ENCODE measurements at regions not wholly inside any gene's neighbourhood (a gene's known extent, or its start where the extent isn't known, plus 50 kb on each side); places are given as distances from the start of the nearest gene placed in this dataset.

DNA sequence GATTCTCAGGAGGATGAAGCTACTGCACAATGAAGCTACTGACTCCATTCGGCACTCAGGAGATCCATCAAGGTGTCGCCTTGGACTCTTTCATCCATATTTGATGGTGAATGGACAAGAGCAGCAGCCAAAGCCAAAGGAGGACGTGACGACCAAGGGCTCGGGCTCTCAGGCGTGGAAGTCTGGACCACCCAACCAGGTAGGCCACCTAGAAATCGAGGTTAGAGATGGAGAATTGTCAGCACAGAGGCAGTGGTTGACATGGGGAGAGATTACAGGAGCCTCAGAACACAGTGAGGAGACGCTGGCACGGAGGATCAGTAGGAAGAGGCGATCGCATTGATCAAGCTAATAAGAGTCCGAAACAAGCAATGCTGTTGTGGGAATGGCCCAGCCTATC is 240.5 kb upstream of the ID2 start:
- peaks cover 0 to 3% (median 0%) of the 10 kb centered on the region in 3 donors for H3K27me3 Mint-ChIP-seq (ENCODE audit: low read depth in 3 of 3)
- Histone ChIP-seq H3K36me3 (replicated peaks in 1 of 2; ENCODE audit: control insufficient read depth in 1 of 2, insufficient read depth in 2 of 2, low read length in 2 of 2) (no peaks in the 10 kb centered on the region), H2AFZ (ENCODE audit: insufficient read depth, low read depth, low read length, poor library complexity, severe bottlenecking) (no peak overlapping the region), H3K4me2 (replicated peaks; ENCODE audit: extremely low read depth, low read length, poor library complexity, severe bottlenecking) (no peak overlapping the region), H3K27me3 (ENCODE audit: control insufficient read depth in 2 of 2, insufficient read depth in 2 of 2, low read length in 2 of 2) (no peaks in the 10 kb centered on the region), H3K9ac (ENCODE audit: insufficient read depth, low read length, poor library complexity, severe bottlenecking) (no peak overlapping the region), H3K4me1 (ENCODE audit: control insufficient read depth in 1 of 2, insufficient read depth in 2 of 2, low read length in 2 of 2) (peaks cover 44 to 46% of the 10 kb centered on the region in 2 donors), H3K9me3 (replicated peaks in 1 of 2; ENCODE audit: control insufficient read depth in 1 of 2, insufficient read depth in 1 of 2, low read length in 2 of 2) (no peaks in the 10 kb centered on the region), H3K4me3 (replicated peaks in 1 of 3; ENCODE audit: low read depth in 2 of 3, low read length in 3 of 3) (no peak overlapping the region), H3K79me2 (ENCODE audit: insufficient read depth, low read length) (no peaks in the 10 kb centered on the region), H4K20me1 (ENCODE audit: insufficient read depth, low read length) (no peaks in the 10 kb centered on the region), H3K27ac (ENCODE audit: low read depth in 1 of 2, low read length in 2 of 2) (no peak overlapping the region)
- intact Hi-C loops (cut with micrococcal nuclease), result no loop called here
- H3K9me3 Mint-ChIP-seq, result peaks cover 0 to 2% (median 0%) of the 10 kb centered on the region in 7 donors
- H3K4me1 Mint-ChIP-seq, result peaks cover 47% of the 10 kb centered on the region
- TF ChIP-seq, protein P1, sequence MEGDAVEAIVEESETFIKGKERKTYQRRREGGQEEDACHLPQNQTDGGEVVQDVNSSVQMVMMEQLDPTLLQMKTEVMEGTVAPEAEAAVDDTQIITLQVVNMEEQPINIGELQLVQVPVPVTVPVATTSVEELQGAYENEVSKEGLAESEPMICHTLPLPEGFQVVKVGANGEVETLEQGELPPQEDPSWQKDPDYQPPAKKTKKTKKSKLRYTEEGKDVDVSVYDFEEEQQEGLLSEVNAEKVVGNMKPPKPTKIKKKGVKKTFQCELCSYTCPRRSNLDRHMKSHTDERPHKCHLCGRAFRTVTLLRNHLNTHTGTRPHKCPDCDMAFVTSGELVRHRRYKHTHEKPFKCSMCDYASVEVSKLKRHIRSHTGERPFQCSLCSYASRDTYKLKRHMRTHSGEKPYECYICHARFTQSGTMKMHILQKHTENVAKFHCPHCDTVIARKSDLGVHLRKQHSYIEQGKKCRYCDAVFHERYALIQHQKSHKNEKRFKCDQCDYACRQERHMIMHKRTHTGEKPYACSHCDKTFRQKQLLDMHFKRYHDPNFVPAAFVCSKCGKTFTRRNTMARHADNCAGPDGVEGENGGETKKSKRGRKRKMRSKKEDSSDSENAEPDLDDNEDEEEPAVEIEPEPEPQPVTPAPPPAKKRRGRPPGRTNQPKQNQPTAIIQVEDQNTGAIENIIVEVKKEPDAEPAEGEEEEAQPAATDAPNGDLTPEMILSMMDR (IDR thresholded peaks at IDR 0.05), result no peak
- H3K27ac Mint-ChIP-seq, result peak overlapping the region in 3 of 7 donors; percentile 30 to 61 (median 52)
- 85% methylated on average over 7 of the region's 12 CpGs for WGBS (ENCODE audit: insufficient coverage)
- DNase-seq, result no peak
- H3K36me3 Mint-ChIP-seq, result peaks cover 0 to 3% of the 10 kb centered on the region in 2 donors
- H3K4me3 Mint-ChIP-seq, result no peak overlapping the region

DNA sequence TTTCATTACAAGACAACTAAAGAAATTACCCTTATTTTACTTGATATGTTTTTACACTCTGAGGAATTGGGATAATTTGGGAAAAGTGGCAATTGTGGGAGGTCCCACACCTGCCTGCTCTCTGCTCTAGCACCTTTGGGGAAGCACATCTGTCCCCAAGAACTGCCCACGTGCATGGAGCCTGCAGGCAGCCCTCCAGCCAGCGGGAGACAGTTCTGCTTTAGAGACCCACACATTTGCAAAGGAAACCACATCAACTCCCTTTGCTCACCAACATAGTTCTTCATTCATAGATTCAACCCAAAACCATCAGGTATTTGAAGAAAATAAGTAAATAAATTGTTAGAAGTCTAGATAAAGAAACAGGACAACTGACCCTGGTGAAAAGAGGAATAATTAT is 239.9 kb upstream of the ID2 start:
- Mint-ChIP-seq H3K27me3 (ENCODE audit: low read depth in 3 of 3) (peaks cover 0 to 3% (median 0%) of the 10 kb centered on the region in 3 donors), H3K36me3 (peaks cover 0 to 3% of the 10 kb centered on the region in 2 donors), H3K9me3 (peaks cover 0 to 2% (median 0%) of the 10 kb centered on the region in 7 donors), H3K27ac (peak overlapping the region in 1 of 7 donors; percentile 40), H3K4me3 (no peak overlapping the region), H3K4me1 (peaks cover 43% of the 10 kb centered on the region)
- Histone ChIP-seq H3K27ac (ENCODE audit: low read depth in 1 of 2, low read length in 2 of 2) (no peak overlapping the region), H3K27me3 (ENCODE audit: control insufficient read depth in 2 of 2, insufficient read depth in 2 of 2, low read length in 2 of 2) (no peaks in the 10 kb centered on the region), H3K9ac (ENCODE audit: insufficient read depth, low read length, poor library complexity, severe bottlenecking) (no peak overlapping the region), H3K36me3 (replicated peaks in 1 of 2; ENCODE audit: control insufficient read depth in 1 of 2, insufficient read depth in 2 of 2, low read length in 2 of 2) (no peaks in the 10 kb centered on the region), H3K4me3 (replicated peaks in 1 of 3; ENCODE audit: low read depth in 2 of 3, low read length in 3 of 3) (no peak overlapping the region), H3K4me1 (ENCODE audit: control insufficient read depth in 1 of 2, insufficient read depth in 2 of 2, low read length in 2 of 2) (peaks cover 39 to 42% of the 10 kb centered on the region in 2 donors), H2AFZ (ENCODE audit: insufficient read depth, low read depth, low read length, poor library complexity, severe bottlenecking) (no peak overlapping the region), H3K79me2 (ENCODE audit: insufficient read depth, low read length) (no peaks in the 10 kb centered on the region), H3K9me3 (replicated peaks in 1 of 2; ENCODE audit: control insufficient read depth in 1 of 2, insufficient read depth in 1 of 2, low read length in 2 of 2) (no peaks in the 10 kb centered on the region), H4K20me1 (ENCODE audit: insufficient read depth, low read length) (no peaks in the 10 kb centered on the region), H3K4me2 (replicated peaks; ENCODE audit: extremely low read depth, low read length, poor library complexity, severe bottlenecking) (no peak overlapping the region)
- WGBS (ENCODE audit: insufficient coverage), result no CpG with 5 or more reads among the region's 2 CpGs
- TF ChIP-seq, protein P1 (IDR thresholded peaks at IDR 0.05), result no peak
- intact Hi-C loops (cut with micrococcal nuclease), result no loop called here
- no peak for DNase-seq

Measured in CD14-positive monocyte (primary cell).